ENCODE measurements at regions not wholly inside any gene's neighbourhood (a gene's known extent, or its start where the extent isn't known, plus 50 kb on each side); places are given as distances from the start of the nearest gene placed in this dataset.

- TF ChIP-seq CTCF (IDR thresholded peaks at IDR 0.05; ENCODE audit: low read depth, low read length, poor library complexity, severe bottlenecking) (no peak), EZH2phosphoT487 (IDR thresholded peaks at IDR 0.05; ENCODE audit: borderline replicate concordance, low read length) (no peak)
These were observed 404.2 kb downstream of the MID1IP1 start for GRCh38 chrX:39205467-39205866.

All from DOHH2 (cell line).